ENCODE measurements at regions not wholly inside any gene's neighbourhood (a gene's known extent, or its start where the extent isn't known, plus 50 kb on each side); places are given as distances from the start of the nearest gene placed in this dataset.

DNA sequence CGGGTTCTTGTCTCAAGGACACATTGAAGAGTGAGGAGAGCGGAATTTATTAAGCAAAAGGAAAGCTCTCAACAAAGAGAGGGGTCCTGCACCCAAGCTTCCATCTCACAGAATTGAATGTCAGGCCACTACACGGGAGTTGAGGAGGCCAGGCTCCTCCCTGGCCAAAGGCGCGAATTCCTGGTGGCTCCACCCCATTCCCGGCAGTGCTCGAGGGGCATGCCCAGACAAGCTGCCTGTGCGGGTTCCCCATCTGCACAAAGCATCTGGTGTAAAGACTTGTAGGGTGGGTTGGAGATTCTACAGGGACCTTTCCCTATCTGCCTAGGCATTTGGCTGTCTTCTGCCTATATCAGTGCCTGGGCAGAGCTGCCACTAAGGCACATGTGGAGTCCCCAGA is 648.5 kb upstream of the PKN2 start (continued):
- TF ChIP-seq, protein P1, sequence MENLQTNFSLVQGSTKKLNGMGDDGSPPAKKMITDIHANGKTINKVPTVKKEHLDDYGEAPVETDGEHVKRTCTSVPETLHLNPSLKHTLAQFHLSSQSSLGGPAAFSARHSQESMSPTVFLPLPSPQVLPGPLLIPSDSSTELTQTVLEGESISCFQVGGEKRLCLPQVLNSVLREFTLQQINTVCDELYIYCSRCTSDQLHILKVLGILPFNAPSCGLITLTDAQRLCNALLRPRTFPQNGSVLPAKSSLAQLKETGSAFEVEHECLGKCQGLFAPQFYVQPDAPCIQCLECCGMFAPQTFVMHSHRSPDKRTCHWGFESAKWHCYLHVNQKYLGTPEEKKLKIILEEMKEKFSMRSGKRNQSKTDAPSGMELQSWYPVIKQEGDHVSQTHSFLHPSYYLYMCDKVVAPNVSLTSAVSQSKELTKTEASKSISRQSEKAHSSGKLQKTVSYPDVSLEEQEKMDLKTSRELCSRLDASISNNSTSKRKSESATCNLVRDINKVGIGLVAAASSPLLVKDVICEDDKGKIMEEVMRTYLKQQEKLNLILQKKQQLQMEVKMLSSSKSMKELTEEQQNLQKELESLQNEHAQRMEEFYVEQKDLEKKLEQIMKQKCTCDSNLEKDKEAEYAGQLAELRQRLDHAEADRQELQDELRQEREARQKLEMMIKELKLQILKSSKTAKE (IDR thresholded peaks at IDR 0.05; ENCODE audit: low read depth, poor library complexity, severe bottlenecking): no peak
- no peak for TF ChIP-seq SREBF1 (IDR thresholded peaks at IDR 0.05; ENCODE audit: low read length)
- no peak for TF ChIP-seq YY1 (IDR thresholded peaks at IDR 0.05; ENCODE audit: low read depth, low read length)
- TF ChIP-seq WRNIP1 (IDR thresholded peaks at IDR 0.05; ENCODE audit: borderline replicate concordance, low read depth, low read length): no peak
- no peak for TF ChIP-seq CEBPB (IDR thresholded peaks at IDR 0.05; ENCODE audit: borderline replicate concordance in 1 of 2, low read depth in 2 of 2, low read length in 2 of 2)
- no peak for TF ChIP-seq RCOR1 (conservative IDR thresholded peaks at IDR 0.05; ENCODE audit: low read depth, low read length)
- no peak for TF ChIP-seq RBBP5 (conservative IDR thresholded peaks at IDR 0.05)

DNA sequence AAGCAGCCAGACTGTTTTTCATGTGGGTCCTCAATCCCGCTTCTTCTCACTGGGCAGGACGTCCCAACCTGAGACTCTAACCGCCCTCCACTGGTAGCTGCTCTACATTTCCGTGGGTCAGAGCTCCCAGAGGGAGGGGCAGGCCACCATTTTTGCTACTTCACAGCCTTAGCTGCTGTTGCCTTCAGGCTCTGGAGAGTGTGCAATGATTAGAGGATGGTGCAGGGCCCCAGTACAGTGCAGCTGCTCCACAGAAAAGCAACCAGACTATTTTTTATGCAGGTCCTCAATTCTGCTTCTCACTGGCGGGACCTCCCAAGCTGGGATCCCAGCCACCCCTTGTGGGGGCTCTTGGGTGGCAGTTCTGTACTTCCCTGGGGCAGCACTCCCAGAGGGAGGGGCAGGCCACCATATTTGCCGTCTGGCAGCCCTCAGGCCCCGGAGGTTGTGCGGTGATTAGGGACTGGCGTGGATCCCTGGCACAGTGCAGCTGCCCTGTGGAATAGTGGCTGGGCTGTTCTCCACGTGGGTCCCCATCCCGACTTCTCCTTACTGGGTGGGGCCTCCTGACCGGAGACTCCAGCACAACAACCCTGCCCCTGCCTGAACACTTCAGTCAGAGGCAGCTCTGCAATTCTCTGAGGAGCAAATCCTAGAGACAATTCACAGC is 647.6 kb upstream of the PKN2 start:
- ATAC-seq (no peak), FAIRE-seq (no peak), DNase-seq (ENCODE audit: low read depth, low spot score) (no peak)
- Histone ChIP-seq H3K4me1 (ENCODE audit: control insufficient read depth, insufficient read depth, low read length) (no peaks in the 10 kb centered on the region), H2AFZ (ENCODE audit: control insufficient read depth, low read depth, low read length) (no peak overlapping the region), H3K36me3 (ENCODE audit: control insufficient read depth in 2 of 2, insufficient read depth in 2 of 2, low read length in 1 of 2) (no peaks in the 10 kb centered on the region), H4K20me1 (ENCODE audit: control insufficient read depth, insufficient read depth) (no peaks in the 10 kb centered on the region), H3K9me3 (replicated peaks; ENCODE audit: control insufficient read depth, insufficient read depth, low read length) (no peaks in the 10 kb centered on the region; the same call in 1 of the 3 replicates), H3K27ac (ENCODE audit: control insufficient read depth, insufficient read depth) (no peak overlapping the region), H3K79me2 (ENCODE audit: control insufficient read depth, insufficient read depth, low read length) (no peaks in the 10 kb centered on the region), H3K9ac (ENCODE audit: control insufficient read depth, insufficient read depth, low read length) (no peak overlapping the region), H3K4me3 (no peak overlapping the region), H3K27me3 (replicated peaks in 1 of 2; ENCODE audit: control insufficient read depth in 2 of 2, insufficient read depth in 2 of 2, low read length in 1 of 2) (no peaks in the 10 kb centered on the region), H3K4me2 (ENCODE audit: control insufficient read depth, insufficient read depth) (no peak overlapping the region)
- TF ChIP-seq SUPT20H (IDR thresholded peaks at IDR 0.05; ENCODE audit: borderline replicate concordance, control insufficient read depth, low read depth, low read length) (no peak), YY1 (IDR thresholded peaks at IDR 0.05; ENCODE audit: low read depth, low read length) (no peak)
- WGBS (ENCODE audit: insufficient coverage, insufficient replicate concordance, low lambda C conversion rate, missing lambda C conversion rate): 34% methylated on average over 11 of the region's 12 CpGs
- no TSS peak for BruUV-seq (replicated peaks)
- in situ Hi-C loops (cut with MboI) (no loop called here), intact Hi-C loops (cut with micrococcal nuclease; ENCODE audit: unreplicated experiment) (no loop called here)
- SMC1A ChIA-PET (ENCODE audit: uncharacterized antibody, unreplicated experiment): interaction anchor here (1.0 kb wide), 1 partner anchor 698 kb away, joined by 3 read pairs; no protein-coding TSS in a partner anchor
- CTCF ChIA-PET: no interaction called here
- POLR2A ChIA-PET: no interaction called here
- RAD21 ChIA-PET (ENCODE audit: unreplicated experiment): no interaction called here

Measured in GM12878 (cell line).